A549 (cell line): ENCODE measurements at regions not wholly inside any gene's neighbourhood (a gene's known extent, or its start where the extent isn't known, plus 50 kb on each side); places are given as distances from the start of the nearest gene placed in this dataset.

ENCODE experiments used
- ATAC-seq, 2 experiments: fragments of 200-7000 bp in 1 of 2; fragments of >200 bp in 1 of 2; cut with Nextera tagmentation in 1 of 2; cut with Tn5 transposase in 1 of 2; 3 replicates each; pipeline versions ENCODE4 v1.8.0 to v1.9.1; 2018 to 2020; ENCODE audit warnings: mild to moderate bottlenecking in 1 of 2, moderate library complexity in 1 of 2
- CTCF ChIA-PET: fragments of 300-600 bp; sonication (Branson Sonifier 250); formaldehyde crosslinking; extraction: SDS; loops from one replicate; lab custom pipeline; 2021; ENCODE audit warnings: antibody characterized with exemption, inconsistent platforms; lab: Yijun Ruan, JAX
- POLR2A ChIA-PET: fragments of 350-600 bp; formaldehyde crosslinking; extraction: SDS; loops from one replicate; lab custom pipeline; 2021; ENCODE audit warnings: antibody characterized with exemption, inconsistent platforms; lab: Yijun Ruan, JAX
- DNase-seq, 2 experiments: peaks; one replicate each; pipeline versions ENCODE4 v3.0.0 to v3.0.0-alpha.2; 2011 to 2016; ENCODE audit warnings: low read depth in 1 of 2, low spot score in 1 of 2
- FAIRE-seq: peaks from 2 replicates; lab custom pipeline; 2011; peaks lifted over from hg19 to GRCh38; lab: Jason Lieb, UNC
- H3K27ac ChIP-seq, 2 experiments: fragments of >200 bp; sonication (Bioruptor Twin); formaldehyde crosslinking; 3 replicates each; pipeline ENCODE4 v1.5.1; 2016 to 2017
- H3K4me1 ChIP-seq: fragments of >200 bp; sonication (Bioruptor Twin); formaldehyde crosslinking; 3 replicates; pipeline ENCODE4 v1.6.1; 2016
- H3K4me2 ChIP-seq: fragments of >200 bp; sonication (Bioruptor Twin); formaldehyde crosslinking; 3 replicates; pipeline ENCODE4 v1.6.1; 2016
- H3K4me3 ChIP-seq: fragments of >200 bp; sonication (Bioruptor Twin); formaldehyde crosslinking; 3 replicates; pipeline ENCODE4 v1.5.1; 2016
- H3K9me3 ChIP-seq: fragments of >200 bp; sonication (Bioruptor Twin); formaldehyde crosslinking; 3 replicates; pipeline ENCODE4 v1.6.1; 2016
- CEBPB ChIP-seq, 2 experiments: fragments of >200 bp in 1 of 2; sonication (Bioruptor Twin) in 1 of 2; formaldehyde crosslinking in 1 of 2; IDR thresholded peaks; 2 replicates each; pipeline ENCODE4 v1.6.1; 2012 to 2016
- CHD2 ChIP-seq: fragments of 150-350 bp; IDR thresholded peaks from 2 replicates; pipeline ENCODE4 v1.6.1; 2014; ENCODE audit warnings: low read length; ENCODE audit not compliant: partially characterized antibody
- EHF ChIP-seq: fragments of 250-450 bp; sonication (Bioruptor Pico); IDR thresholded peaks from 2 replicates; pipeline ENCODE4 v1.5.0; 2020; ENCODE audit warnings: mild to moderate bottlenecking
- ESRRA ChIP-seq: fragments of 150-350 bp; IDR thresholded peaks from 2 replicates; pipeline ENCODE4 v1.6.1; 2014; ENCODE audit warnings: mild to moderate bottlenecking, low read length, borderline replicate concordance
- FOSL2 ChIP-seq, 2 experiments: fragments of 450-650 bp in 1 of 2; fragments of >200 bp in 1 of 2; sonication (Bioruptor Twin) in 1 of 2; formaldehyde crosslinking; IDR thresholded peaks; 2 replicates each; pipeline versions ENCODE4 v1.5.0 to v1.6.1; 2016 to 2020; ENCODE audit warnings: mild to moderate bottlenecking in 1 of 2, moderate library complexity in 1 of 2
- FOXS1 ChIP-seq: fragments of 250-450 bp; sonication (Bioruptor Pico); IDR thresholded peaks from 2 replicates; pipeline ENCODE4 v1.5.0; 2020; ENCODE audit warnings: mild to moderate bottlenecking, moderate library complexity
- HOXA7 ChIP-seq: fragments of 250-450 bp; sonication (Bioruptor Pico); IDR thresholded peaks from 2 replicates; pipeline ENCODE4 v1.5.0; 2020; ENCODE audit warnings: mild to moderate bottlenecking, moderate library complexity
- JUN ChIP-seq, 2 experiments: fragments of >200 bp; sonication (Bioruptor Twin); formaldehyde crosslinking; IDR thresholded peaks; 2 replicates in 1 of 2; 3 replicates in 1 of 2; pipeline ENCODE4 v1.6.1; 2016 to 2017
- KDM5A ChIP-seq: fragments of 200-600 bp; sonication (generic); IDR thresholded peaks from 2 replicates; pipeline ENCODE4 v1.6.1; 2016; ENCODE audit warnings: antibody characterized with exemption, mild to moderate bottlenecking
- MAZ ChIP-seq: fragments of 150-350 bp; IDR thresholded peaks from 2 replicates; pipeline ENCODE4 v1.6.1; 2014; ENCODE audit warnings: antibody characterized with exemption, low read depth, low read length, borderline replicate concordance
- MYC ChIP-seq: IDR thresholded peaks from 2 replicates; pipeline ENCODE4 v1.6.1; 2012; ENCODE audit warnings: mild to moderate bottlenecking, inconsistent platforms, low read length, improper control_type of control experiment, borderline replicate concordance
- NPAS2 ChIP-seq: fragments of 250-450 bp; sonication (Bioruptor Pico); IDR thresholded peaks from 2 replicates; pipeline ENCODE4 v1.8.0; 2022; ENCODE audit warnings: mild to moderate bottlenecking, moderate library complexity, borderline replicate concordance
- PBX3 ChIP-seq: IDR thresholded peaks from 2 replicates; pipeline ENCODE4 v1.6.1; 2012
- POLR2AphosphoS2 ChIP-seq: conservative IDR thresholded peaks from 2 replicates; pipeline ENCODE4 v1.6.1; 2012; ENCODE audit warnings: low read length, improper control_type of control experiment, inconsistent platforms
- RAD21 ChIP-seq, 2 experiments: fragments of >200 bp in 1 of 2; sonication (Bioruptor Twin) in 1 of 2; formaldehyde crosslinking in 1 of 2; IDR thresholded peaks in 1 of 2; conservative IDR thresholded peaks in 1 of 2; 2 replicates in 1 of 2; 3 replicates in 1 of 2; pipeline ENCODE4 v1.6.1; 2012 to 2018; ENCODE audit warnings: inconsistent platforms in 1 of 2
- RCOR1 ChIP-seq: fragments of 150-350 bp; IDR thresholded peaks from 2 replicates; pipeline ENCODE4 v1.6.1; 2014; ENCODE audit warnings: antibody characterized with exemption, low read length, low read depth
- REST ChIP-seq: fragments of 200-600 bp; sonication (generic); IDR thresholded peaks from 2 replicates; pipeline ENCODE4 v1.6.1; 2016; ENCODE audit warnings: antibody characterized with exemption, mild to moderate bottlenecking, moderate library complexity
- SMC3 ChIP-seq: fragments of >200 bp; sonication (Bioruptor Twin); formaldehyde crosslinking; IDR thresholded peaks from 3 replicates; pipeline ENCODE4 v1.6.1; 2018; ENCODE audit warnings: inconsistent platforms
- SREBF2 ChIP-seq: fragments of 450-650 bp; IDR thresholded peaks from 2 replicates; pipeline ENCODE4 v1.6.1; 2014; ENCODE audit warnings: mild to moderate bottlenecking, moderate library complexity
- TFCP2L1 ChIP-seq: fragments of 250-450 bp; sonication (Bioruptor Pico); IDR thresholded peaks from 2 replicates; pipeline ENCODE4 v1.5.0; 2021; ENCODE audit warnings: mild to moderate bottlenecking
- USF2 ChIP-seq: fragments of 450-650 bp; IDR thresholded peaks from 2 replicates; pipeline ENCODE4 v1.6.1; 2014; ENCODE audit warnings: antibody characterized with exemption
- ZNF302 ChIP-seq: fragments of 250-450 bp; sonication (Bioruptor Pico); IDR thresholded peaks from 2 replicates; pipeline ENCODE4 v1.9.0; 2021; ENCODE audit warnings: inconsistent platforms, mild to moderate bottlenecking, moderate library complexity
- ZSCAN20 ChIP-seq: fragments of 250-450 bp; sonication (Bioruptor Pico); IDR thresholded peaks from 2 replicates; pipeline ENCODE4 v1.8.0; 2022; ENCODE audit warnings: mild to moderate bottlenecking, moderate library complexity
- WGBS: methylation state at CpG from one replicate; pipeline ENCODE4 v1.1.6; 2017; ENCODE audit errors: missing lambda C conversion rate; 5-methylcytosine and 5-hydroxymethylcytosine counted together
- TF ChIP-seq, protein P1 (sequence below): IDR thresholded peaks from 2 replicates; pipeline ENCODE4 v1.6.1; 2012; ENCODE audit warnings: low read depth, borderline replicate concordance
- TF ChIP-seq, protein P2 (sequence below): fragments of >200 bp; sonication (Bioruptor Twin); formaldehyde crosslinking; IDR thresholded peaks from 3 replicates; pipeline ENCODE4 v1.5.1; 2016
- TF ChIP-seq, protein P3 (sequence below): IDR thresholded peaks from 2 replicates; pipeline ENCODE4 v1.6.1; 2012
- TF ChIP-seq, protein P4 (sequence below): fragments of >200 bp; sonication (Bioruptor Twin); formaldehyde crosslinking; IDR thresholded peaks from 2 replicates; pipeline ENCODE4 v1.6.1; 2016

DNA sequence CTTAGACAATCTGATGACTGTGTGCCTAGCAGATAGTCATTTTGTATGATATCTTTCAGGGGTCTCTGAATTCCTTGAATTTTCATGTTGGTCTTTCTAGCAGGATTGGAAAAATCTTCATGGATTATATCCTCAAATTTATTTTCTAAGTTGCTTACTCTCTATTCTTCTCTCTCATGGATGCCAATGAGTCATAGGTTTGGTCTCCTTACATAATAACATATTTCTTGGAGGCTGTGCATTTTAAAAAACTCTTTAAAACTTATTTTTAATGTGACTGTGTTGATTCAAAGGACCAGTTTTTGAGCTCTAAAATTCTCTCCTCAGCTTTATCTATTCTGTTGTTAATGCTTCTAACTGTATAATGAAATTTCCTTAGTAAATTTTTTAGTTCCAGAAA, 198.7 kb downstream of the AASDHPPT start (continued):
- TF ChIP-seq, protein P1, sequence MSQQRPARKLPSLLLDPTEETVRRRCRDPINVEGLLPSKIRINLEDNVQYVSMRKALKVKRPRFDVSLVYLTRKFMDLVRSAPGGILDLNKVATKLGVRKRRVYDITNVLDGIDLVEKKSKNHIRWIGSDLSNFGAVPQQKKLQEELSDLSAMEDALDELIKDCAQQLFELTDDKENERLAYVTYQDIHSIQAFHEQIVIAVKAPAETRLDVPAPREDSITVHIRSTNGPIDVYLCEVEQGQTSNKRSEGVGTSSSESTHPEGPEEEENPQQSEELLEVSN: no peak
- TF ChIP-seq, all 56 proteins: peak for 0

- peaks cover 8% of the 10 kb centered on the region; the same call in 1 of the 3 replicates for H3K4me1 ChIP-seq
- POLR2A ChIA-PET: no interaction called here
- TF ChIP-seq, protein P2, sequence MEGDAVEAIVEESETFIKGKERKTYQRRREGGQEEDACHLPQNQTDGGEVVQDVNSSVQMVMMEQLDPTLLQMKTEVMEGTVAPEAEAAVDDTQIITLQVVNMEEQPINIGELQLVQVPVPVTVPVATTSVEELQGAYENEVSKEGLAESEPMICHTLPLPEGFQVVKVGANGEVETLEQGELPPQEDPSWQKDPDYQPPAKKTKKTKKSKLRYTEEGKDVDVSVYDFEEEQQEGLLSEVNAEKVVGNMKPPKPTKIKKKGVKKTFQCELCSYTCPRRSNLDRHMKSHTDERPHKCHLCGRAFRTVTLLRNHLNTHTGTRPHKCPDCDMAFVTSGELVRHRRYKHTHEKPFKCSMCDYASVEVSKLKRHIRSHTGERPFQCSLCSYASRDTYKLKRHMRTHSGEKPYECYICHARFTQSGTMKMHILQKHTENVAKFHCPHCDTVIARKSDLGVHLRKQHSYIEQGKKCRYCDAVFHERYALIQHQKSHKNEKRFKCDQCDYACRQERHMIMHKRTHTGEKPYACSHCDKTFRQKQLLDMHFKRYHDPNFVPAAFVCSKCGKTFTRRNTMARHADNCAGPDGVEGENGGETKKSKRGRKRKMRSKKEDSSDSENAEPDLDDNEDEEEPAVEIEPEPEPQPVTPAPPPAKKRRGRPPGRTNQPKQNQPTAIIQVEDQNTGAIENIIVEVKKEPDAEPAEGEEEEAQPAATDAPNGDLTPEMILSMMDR: peak; percentile 39
- TF ChIP-seq MAZ (no peak), SMC3 (peak; percentile 34; the same call in 2 of the 3 replicates), EHF (CRISPR knock-in tag) (no peak), CHD2 (no peak), SREBF2 (no peak), FOSL2 (IDR thresholded peaks at IDR 0.05) (no peak), FOSL2 (CRISPR knock-in tag; IDR thresholded peaks at IDR 0.05) (no peak), HOXA7 (CRISPR knock-in tag) (no peak), REST (no peak), USF2 (no peak), PBX3 (no peak), TFCP2L1 (no peak), CEBPB (IDR thresholded peaks at IDR 0.05) (no peak), POLR2AphosphoS2 (no peak), RCOR1 (no peak), ZSCAN20 (CRISPR knock-in tag) (no peak), ZNF302 (no peak), MYC (no peak), ESRRA (no peak), NPAS2 (CRISPR knock-in tag) (no peak), KDM5A (no peak), JUN (IDR thresholded peaks at IDR 0.05) (no peak), RAD21 (conservative IDR thresholded peaks at IDR 0.05 in 1 of 2, IDR thresholded peaks at IDR 0.05 in 1 of 2) (peak; percentile 47 to 57), FOXS1 (CRISPR knock-in tag) (no peak)
- TF ChIP-seq, protein P3, sequence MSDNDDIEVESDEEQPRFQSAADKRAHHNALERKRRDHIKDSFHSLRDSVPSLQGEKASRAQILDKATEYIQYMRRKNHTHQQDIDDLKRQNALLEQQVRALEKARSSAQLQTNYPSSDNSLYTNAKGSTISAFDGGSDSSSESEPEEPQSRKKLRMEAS: no peak
- TF ChIP-seq, protein P4, sequence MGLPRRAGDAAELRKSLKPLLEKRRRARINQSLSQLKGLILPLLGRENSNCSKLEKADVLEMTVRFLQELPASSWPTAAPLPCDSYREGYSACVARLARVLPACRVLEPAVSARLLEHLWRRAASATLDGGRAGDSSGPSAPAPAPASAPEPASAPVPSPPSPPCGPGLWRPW: no peak
- TF ChIP-seq, all 56 proteins: peak for 3
- CTCF ChIA-PET: interaction anchor here (1.1 to 1.8 kb wide), 2 partner anchors 10 to 740 kb away, joined by 5 read pairs; no protein-coding TSS in a partner anchor
- Histone ChIP-seq H3K4me2 (no peak overlapping the region), H3K4me3 (no peak overlapping the region), H3K27ac (peak overlapping the region in 1 of 2 experiments; percentile 33; a peak in 1 of 6 replicates), H3K9me3 (no peaks in the 10 kb centered on the region)
- 25% methylated on average over 2 of the region's 2 CpGs for WGBS
- peak in 1 of 2 experiments; percentile 3 for DNase-seq
- ATAC-seq: peak; percentile 49 to 50; a peak in 1 of 6 replicates
- no peak for FAIRE-seq
These were observed 199.5 kb downstream of the AASDHPPT start for GRCh38 chr11:106276859-106277436.
